NCI-H146 treated with DMSO at 0.1 percent for 48 hours (cell line): ENCODE measurements at regions not wholly inside any gene's neighbourhood (a gene's known extent, or its start where the extent isn't known, plus 50 kb on each side); places are given as distances from the start of the nearest gene placed in this dataset.
A peak's percentile ranks its signal among the peaks of the same experiment; 100 is the strongest.

Experiments used
- DNase-seq: peaks from one replicate; lab custom pipeline; 2025; ENCODE audit not compliant: unreplicated experiment; lab: John Stamatoyannopoulos, UW

GRCh38 chr18:42137693-42138375 lies 182.8 kb downstream of the PIK3C3 start:
- DNase-seq, result peak; percentile 18

- no peak for DNase-seq
These were observed 186.4 kb downstream of the PIK3C3 start for GRCh38 chr18:42141439-42141838.

GRCh38 chr18:42155024-42155423 lies 200.0 kb downstream of the PIK3C3 start:
- no peak for DNase-seq

- no peak for DNase-seq
These were observed 201.2 kb downstream of the PIK3C3 start for GRCh38 chr18:42156281-42156680.

GRCh38 chr18:42157420-42157819 lies 202.4 kb downstream of the PIK3C3 start:
- DNase-seq, result no peak

- no peak for DNase-seq
These were observed 202.8 kb downstream of the PIK3C3 start for GRCh38 chr18:42157878-42158277.

GRCh38 chr18:42159146-42159545 lies 204.1 kb downstream of the PIK3C3 start:
- DNase-seq, result no peak

GRCh38 chr18:42163321-42163720 lies 208.3 kb downstream of the PIK3C3 start:
- no peak for DNase-seq

GRCh38 chr18:42164556-42164955 lies 209.5 kb downstream of the PIK3C3 start:
- DNase-seq, result no peak

GRCh38 chr18:42165922-42166513 lies 211.0 kb downstream of the PIK3C3 start:
- no peak for DNase-seq

- no peak for DNase-seq
These were observed 213.5 kb downstream of the PIK3C3 start for GRCh38 chr18:42168487-42168886.

GRCh38 chr18:42168907-42169306 lies 213.9 kb downstream of the PIK3C3 start:
- no peak for DNase-seq

- DNase-seq, result no peak
These were observed 219.9 kb downstream of the PIK3C3 start for GRCh38 chr18:42174909-42175308.

- no peak for DNase-seq
These were observed 221.6 kb downstream of the PIK3C3 start for GRCh38 chr18:42176599-42176998.

GRCh38 chr18:42177390-42177789 lies 222.4 kb downstream of the PIK3C3 start:
- no peak for DNase-seq

- DNase-seq, result no peak
These were observed 223.5 kb downstream of the PIK3C3 start for GRCh38 chr18:42178376-42179080.

GRCh38 chr18:42179542-42180121 lies 224.6 kb downstream of the PIK3C3 start:
- no peak for DNase-seq

- DNase-seq, result no peak
These were observed 226.4 kb downstream of the PIK3C3 start for GRCh38 chr18:42181474-42181873.

- DNase-seq, result no peak
These were observed 228.0 kb downstream of the PIK3C3 start for GRCh38 chr18:42182728-42183700.

- DNase-seq, result no peak
These were observed 228.7 kb downstream of the PIK3C3 start for GRCh38 chr18:42183746-42184145.
